NOMO-1 treated with dmso at 0.1 percent for 144 hours (cell line): ENCODE measurements at regions not wholly inside any gene's neighbourhood (a gene's known extent, or its start where the extent isn't known, plus 50 kb on each side); places are given as distances from the start of the nearest gene placed in this dataset.

Experiments
- DNase-seq: peaks from one replicate; lab custom pipeline; 2025; ENCODE audit not compliant: unreplicated experiment; lab: John Stamatoyannopoulos, UW

DNA sequence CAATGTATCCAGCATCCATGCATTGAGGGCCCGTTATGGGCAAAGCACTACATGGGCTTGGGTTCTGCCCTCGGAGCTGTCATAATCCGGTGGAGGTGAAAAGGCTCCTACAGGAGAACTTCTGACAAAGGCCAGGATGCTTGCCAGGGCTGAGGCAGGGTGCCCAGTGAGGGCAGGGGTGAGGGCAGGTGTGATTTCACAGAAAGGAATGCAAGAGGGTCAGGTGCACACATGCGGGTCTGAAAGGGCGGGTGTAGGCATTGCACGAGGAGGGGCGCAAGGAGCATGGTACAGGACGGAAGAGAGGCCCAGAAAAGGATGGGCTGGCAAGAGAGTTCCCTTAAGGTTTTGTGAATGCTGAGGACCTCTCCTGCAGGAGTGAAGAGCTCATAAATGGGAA lies 348.0 kb downstream of the BTBD3 start:
- DNase-seq: no peak

DNA sequence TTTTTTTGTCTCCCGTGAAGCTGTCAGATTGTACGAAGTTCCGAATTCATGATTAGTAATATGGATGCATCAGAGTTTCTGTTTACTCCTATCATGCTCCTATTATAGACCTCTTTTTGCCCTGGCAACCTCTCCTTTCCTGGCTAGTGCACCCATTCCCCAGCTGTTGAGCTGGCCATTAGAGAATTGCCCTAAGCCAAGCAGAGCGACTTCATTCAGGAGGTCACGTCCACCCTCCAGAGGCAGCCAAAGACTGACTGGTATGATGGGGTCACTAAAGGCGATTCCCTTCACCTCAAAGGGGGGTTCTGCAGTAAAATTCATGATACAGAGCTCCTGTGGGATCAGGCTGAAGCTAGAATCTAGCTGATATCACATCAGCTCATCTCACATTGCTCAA lies 351.9 kb downstream of the BTBD3 start:
- no peak for DNase-seq

DNA sequence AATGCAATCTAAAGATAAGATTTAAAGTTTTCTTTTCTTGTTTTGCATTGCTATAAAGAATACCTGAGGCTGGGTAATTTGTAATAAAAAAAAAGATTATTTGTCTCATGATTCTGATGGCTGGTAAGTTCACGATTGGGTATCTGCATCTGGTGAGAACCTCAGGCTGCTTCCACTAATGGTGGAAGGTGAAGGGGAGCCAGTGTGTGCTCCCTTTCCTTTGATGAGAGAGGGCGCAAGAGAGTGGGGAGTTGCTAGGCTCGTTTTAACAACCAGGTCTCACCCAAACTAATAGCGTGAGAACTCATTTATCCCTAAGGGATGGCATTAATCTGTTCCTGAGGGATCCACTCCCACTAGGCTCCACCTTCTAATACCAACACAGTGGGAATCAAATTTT lies 353.2 kb downstream of the BTBD3 start:
- no peak for DNase-seq

DNA sequence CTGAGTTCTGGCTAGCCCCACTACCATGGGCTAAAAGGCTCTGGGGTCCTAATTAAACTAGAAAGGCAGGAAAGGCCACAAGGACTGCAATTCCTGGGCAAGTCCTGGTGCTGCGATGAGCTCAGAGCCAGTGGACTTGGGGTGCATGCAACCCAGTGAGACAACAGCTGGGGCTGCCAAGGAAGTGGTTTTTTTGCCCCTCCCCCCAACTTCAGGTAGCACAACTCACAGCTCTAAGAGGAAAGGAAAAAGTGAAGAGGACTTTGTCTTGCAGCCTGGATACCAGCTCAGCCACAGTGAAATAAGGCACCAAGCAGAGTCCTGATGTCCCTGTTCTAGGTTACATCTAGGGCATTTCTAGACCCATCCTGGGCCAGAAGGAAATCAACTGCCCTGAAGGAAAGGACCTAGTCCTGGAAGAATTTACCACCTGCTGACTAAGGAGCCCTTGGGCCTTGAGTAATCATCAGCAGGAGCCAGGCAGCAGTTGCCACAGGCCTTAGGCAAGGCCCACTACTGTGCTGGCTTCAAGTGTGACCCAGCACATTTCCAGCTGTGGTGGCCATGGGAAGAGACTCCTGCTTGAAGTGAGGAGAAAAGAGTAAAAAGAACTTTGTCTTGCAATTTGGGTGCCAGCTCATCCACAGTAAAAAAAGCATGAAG lies 358.4 kb downstream of the BTBD3 start:
- no peak for DNase-seq

DNA sequence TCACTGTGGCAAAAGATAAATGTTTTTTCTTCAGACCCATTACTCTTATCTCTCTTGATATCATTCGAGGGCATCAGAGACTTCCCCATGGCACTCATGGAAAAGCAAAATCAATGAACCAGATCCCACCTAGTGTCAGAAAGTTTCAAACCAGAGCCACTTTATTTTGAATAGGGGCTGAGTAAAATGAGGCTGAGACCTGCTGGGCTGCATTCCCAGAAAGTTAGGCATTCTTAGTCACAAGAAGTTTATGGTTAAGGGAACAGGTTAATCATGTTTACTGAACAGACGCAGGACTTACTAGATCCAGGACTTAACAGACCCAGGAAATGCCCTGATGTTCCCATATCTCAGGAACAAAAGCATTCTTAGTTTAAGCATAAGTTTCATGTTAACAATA lies 369.9 kb downstream of the BTBD3 start:
- no peak for DNase-seq

DNA sequence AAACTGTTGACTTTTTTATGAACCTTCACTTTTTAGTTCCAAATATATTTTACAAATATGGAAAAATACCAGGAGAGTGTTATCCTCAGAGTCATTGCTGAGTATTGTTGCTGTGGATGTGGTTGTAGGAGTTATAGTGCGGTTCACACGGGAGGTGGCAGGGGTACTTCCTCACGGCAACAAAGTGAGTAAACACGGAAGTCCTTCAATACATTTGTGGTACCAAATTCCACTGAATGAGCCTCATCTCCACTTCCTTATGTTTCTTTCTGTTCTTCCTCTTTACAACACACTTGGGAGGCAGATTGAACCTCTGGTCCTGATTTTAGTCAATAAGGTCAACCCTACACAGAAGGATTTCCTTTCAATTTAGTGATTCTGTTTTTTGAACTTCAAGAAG lies 371.8 kb downstream of the BTBD3 start:
- peak; percentile 56 for DNase-seq

DNA sequence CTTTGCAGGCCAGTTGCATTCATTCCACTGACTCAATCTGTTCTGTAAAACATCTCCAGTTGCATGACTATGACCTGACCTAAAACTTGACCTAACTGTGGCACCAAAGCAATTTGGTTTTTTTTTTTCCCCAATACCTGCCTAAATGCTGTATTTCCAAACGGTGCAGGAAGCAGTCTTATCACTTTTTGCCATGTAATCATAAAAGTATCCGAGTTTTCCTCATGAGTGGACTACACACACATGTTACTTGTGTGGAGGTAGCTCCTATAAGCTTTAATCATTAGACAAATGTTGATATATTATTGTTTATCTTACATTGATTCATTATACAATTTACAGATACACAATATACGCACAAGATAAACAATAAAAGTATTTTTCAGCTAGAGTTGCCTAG lies 373.7 kb downstream of the BTBD3 start:
- no peak for DNase-seq

DNA sequence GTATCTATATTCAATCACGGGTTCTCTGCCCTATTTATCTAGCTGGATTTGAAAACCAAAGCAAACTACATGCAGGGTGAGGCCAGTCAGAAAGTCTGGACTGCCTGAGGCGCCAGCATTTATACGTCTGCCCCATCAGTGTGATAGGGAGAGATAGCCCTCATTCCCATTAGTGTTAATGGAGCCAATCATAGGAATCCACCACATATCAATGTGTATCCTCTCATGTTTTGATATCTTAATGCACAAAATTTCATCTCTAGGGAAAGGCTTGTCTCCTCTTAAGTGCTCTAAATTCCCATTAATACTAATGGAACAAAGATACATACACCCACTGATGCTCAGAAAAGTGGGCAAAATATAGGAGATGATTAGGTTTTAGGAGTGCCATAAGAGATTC lies 376.2 kb downstream of the BTBD3 start:
- DNase-seq: no peak

DNA sequence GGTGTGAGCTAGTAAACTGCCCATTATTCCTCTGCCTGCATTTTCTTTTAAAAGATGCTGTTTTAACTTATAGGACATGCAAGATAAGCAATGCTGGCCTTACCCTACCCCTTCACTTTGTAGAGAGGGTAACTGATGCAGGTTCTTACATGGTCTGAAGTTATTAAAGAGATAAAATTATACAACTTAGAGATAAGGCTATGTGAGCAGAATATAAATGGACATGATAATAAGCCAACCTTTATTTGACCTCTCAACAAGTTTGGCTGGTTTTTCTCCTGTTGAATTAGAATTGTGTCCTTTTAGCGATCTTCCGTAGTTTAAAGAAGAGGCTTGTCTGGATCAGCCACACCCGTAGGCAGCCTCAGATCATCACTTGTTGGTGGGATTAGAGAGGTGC lies 377.0 kb downstream of the BTBD3 start:
- no peak for DNase-seq

DNA sequence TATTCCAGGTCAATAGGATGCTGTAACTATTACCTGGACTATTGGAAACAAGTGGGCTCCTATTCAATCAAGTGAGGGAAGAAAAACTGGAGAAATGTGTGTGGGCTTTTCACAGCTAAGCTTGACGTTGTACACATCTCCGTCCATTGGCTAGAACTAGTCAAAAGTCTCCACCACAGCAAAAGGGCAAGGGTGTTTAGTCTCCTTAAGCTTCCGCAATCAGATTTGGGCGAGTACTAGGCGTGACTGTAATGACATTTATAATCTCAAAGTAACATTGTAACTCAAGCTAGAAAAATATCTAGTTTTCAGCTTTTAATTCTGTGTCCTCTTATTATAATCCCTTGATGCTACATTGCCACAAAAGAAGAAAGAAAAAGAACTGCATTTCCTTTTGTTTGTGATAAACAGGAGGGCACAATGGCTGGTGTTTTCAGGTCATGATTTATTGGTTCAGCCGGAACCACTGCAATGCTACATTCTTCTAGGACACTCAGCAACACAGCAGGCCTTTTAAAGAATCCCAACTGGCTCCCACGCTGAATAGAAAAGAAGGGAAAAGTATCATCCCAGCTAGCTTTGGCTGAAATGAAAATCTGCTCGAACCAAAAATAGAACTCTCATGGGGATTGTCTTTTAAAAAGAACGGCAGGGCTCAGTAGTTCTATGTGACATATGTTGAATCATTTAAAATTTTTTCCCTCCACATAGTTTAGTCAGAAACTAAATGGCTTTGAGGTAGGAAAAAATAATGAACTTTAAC lies 387.7 kb downstream of the BTBD3 start:
- DNase-seq: no peak

DNA sequence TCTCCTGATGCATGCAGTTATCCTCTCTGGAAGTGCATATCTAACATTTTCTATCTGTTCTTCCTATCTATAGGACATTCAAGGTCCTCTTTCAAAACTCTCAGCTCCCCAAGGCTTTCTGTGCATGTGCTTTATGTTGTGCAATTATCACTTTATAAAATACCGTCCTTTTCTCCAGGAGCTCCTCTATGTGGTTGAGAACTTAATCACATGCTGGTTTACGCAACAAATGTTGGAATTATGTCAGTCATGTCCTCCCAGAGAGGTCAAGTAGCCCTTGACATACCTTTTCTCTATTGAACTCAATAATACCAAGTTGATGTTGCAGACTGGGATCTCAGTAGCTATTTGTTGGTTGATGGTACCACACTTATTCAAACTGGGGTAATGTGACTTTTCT lies 388.4 kb downstream of the BTBD3 start:
- no peak for DNase-seq

DNA sequence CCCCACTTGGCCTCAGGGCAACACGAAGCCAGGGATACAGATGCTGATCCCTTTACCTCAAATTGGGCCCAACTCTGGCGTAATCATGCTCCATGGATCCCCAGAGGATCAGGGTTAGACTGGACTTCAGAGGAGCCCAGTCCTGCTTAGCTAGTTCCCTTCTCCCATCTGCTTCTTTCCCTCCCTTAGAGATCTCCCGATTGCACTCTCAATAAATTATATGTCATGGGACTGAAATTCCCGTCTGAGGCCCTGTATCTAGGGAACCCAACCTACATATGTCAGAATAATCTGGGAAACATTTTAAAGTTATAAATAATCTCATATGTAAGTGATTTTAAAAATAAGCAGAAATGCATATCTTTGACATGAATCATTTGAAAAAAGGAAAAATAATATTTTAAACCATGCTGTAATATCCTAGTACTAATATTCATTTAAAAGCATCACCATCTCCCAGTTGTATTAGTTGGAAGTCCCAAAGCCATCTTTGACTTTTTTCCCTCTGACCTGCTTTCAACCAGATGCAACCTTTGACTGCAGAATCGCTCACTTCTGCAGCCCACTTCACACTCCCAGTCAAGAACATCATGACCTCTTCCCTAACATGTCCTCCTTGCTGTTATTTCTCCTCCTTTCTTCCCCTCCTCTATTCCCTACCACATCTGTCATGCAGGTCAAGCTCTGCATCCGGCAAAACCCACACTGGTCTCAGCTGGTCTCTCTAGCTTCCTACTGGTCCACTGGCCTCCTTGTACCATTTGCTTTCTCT lies 393.6 kb downstream of the BTBD3 start:
- DNase-seq: no peak

DNA sequence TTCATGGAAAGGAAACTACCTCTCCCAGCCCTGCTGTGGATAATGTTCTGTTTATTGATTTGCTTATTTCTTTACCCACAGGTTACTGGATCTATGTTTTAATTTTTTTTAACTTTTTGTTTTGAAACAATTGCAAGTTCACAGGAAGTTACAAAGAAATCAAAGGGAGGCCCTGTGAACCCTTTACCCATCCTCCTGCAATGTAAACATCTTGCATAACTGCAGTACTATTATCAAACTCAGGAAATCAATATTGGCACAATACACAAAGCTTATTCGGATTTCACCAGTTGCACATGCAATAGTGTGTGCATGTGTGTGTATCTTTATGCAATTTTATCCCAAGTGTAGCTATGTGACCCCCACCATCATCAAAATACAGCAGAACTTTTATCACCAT lies 398.0 kb downstream of the BTBD3 start:
- no peak for DNase-seq

DNA sequence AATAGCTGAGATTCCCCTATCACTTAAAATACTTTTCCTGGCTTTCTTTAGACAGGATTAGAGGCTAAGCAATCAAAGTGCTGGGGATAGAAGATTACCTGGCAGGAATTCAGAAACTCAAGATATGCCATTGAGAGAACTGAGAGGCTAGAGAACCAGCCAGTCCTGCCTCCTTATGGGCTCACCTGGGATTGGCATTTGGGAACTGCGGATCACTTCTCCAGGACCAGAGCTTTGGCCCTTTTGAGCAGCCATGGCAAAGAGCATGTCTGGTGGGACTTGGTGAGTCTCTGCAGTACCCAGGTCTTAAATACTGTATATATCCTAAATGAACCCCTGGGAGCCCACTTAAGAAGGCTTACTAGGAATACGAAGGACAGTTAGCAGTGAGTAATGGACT lies 399.1 kb downstream of the BTBD3 start:
- DNase-seq: no peak

DNA sequence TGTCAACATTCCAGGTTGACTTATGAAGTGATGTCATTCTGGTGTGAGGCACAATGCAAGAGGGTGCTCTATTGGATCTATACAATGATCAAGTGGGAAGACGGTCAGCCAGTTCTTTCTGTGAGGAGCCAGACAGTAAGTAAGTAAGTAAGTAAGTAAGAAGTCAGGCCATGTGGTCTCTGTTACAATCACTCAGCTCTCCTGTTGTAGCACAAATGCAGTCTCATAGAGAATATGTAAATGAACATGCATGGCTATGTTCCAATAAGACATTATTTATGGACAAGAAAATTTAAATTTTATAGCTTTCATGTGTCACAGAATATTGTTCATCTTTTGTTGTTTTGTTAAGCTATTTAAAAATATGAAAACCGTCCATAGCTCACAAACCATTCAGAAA lies 399.7 kb downstream of the BTBD3 start:
- DNase-seq: no peak

DNA sequence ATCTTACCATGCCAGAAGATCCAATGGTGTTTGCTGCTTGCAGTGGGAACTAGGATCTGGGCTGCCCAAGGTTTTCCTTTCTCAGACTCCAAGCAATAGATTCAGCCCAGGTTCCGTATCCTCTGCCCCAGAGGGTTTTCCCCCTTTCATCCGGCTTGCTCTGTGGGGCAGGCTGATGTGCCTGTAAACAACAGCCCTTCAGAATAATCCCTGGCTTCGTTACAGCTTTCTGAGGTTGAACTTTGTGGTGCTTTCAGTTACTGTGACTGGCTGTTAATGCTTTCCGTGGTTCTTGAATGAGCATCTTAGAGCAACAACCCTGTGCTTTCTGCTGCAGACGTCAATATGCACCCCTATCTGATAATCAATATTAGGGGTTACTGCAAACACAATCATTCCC lies 400.4 kb downstream of the BTBD3 start:
- DNase-seq: no peak

DNA sequence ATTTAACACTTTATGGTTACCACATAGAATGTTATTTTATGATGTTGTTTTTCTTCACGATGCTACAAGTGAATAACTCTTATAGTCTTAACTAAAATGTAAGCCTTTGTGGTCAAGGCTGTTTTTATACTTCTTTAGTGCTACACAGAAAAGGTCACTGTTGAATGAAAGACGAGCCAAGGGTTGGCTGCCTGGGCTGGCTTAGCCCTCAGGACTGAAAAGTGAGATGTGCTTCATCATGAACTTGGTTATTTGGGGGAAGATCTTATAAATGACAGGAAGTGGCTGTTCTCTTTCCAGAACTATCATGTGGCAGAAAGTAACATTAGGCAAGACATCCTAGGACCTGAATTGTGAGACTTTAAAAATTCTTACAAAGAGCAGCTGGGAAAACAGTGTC lies 404.0 kb downstream of the BTBD3 start:
- DNase-seq: no peak

DNA sequence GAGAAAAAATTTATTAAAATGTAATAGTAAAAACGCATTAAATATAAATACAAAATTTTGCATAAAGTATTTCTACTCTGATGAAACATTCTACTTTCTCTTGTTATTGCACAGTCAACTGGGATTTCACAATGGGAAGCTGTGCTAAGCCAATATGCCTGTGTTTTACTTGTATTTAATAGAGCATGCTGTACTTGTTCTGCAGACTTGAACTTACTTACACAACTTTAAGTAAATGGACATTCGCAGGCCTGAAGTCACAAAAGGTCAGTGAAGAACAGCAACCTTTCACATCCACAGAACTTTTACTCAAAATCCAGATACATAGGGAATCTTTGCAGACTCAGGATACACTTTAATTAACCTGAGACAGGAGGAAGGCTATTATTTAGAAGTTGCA lies 409.5 kb downstream of the BTBD3 start:
- DNase-seq: no peak

DNA sequence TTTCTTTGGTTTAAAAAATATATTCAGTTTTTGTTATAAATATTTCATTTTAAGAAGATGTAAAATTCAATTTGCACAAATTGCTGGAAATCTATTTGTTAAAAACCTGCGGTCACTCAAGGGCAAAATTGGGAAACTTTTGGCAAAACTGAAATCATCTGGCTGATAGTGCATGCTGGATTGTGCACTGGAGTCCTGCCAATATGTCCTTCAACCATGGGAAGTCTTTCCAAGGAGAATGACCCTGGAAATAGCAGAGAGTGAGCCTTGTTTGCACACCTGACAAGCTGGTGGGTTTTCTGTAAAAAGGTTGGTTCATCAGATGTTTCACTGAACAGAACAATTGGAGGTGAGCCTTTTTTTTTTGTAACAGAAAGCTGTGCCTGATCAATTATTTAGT lies 413.5 kb downstream of the BTBD3 start:
- DNase-seq: no peak

DNA sequence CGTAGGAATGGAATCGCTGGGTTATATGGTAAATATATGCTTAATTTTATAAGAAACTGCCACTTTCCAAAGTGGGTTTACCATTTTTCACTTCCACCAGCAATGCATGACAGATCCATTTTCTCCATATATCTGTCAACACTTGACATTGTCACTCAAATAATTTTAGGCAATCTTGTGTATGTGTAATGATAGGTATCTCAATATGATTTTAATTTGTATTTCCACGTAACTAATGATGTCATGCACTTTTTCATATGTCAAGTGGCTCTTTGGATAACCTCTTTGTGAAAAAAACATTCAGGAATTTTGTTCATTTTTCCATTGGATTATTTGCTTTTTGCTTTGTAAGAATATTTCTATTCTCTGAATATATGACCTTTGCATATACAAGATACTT lies 419.9 kb downstream of the BTBD3 start:
- DNase-seq: no peak

DNA sequence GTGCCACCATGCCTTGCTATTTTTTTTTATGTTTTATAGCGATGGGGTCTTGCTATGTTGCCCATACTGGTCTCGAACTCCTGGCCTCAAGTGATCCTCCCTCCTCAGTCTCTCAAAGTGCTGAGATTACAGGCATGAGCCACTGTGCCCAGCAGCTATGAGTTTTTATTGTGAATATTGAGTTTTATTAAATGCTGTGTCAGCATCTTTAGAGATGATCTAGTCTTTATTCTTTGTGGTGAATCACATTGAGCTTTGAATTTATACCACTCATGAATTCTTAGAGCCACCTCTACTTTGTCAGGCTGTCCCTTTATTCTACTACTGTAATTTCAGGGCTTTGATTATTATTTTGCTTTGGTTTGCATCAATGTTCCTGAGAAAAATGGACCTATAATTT lies 428.3 kb downstream of the BTBD3 start:
- DNase-seq: no peak

DNA sequence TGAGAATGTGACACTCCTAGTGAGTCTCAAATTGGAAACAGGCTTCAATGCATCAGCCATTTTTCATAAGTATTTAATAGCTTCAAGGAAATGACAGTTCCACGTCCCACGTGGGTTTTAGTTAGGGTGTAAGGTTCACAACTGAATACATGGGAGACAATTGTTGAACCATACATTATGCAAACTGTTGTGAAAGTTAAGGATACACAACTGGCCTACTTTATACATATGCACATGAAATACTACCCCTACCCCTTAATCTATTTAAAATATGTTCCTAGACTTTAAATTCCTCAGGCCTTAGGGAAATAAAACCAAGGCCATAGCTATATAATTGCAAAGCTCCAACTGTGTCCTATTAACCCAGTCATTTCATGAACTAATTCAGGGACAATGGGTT lies 436.1 kb downstream of the BTBD3 start:
- no peak for DNase-seq
